Neuron (in vitro differentiated cells): ENCODE measurements at regions not wholly inside any gene's neighbourhood (a gene's known extent, or its start where the extent isn't known, plus 50 kb on each side); places are given as distances from the start of the nearest gene placed in this dataset.

Experiments
- H2AFZ ChIP-seq: one replicate; pipeline ENCODE4 v1.6.1; 2013; ENCODE audit warnings: low read depth, mild to moderate bottlenecking, inconsistent platforms, low read length, moderate library complexity
- H3K27me3 ChIP-seq: one replicate; pipeline ENCODE4 v1.6.1; 2013; ENCODE audit warnings: low read length; ENCODE audit not compliant: insufficient read depth
- H3K36me3 ChIP-seq: one replicate; pipeline ENCODE4 v1.6.1; 2013; ENCODE audit warnings: low read length; ENCODE audit not compliant: insufficient read depth
- H3K4me1 ChIP-seq: one replicate; pipeline ENCODE4 v1.6.1; 2013; ENCODE audit warnings: low read length; ENCODE audit not compliant: insufficient read depth
- H3K4me3 ChIP-seq: 2 replicates; pipeline ENCODE4 v1.5.1; 2013; ENCODE audit warnings: mild to moderate bottlenecking, low read length, moderate library complexity
- H3K9me3 ChIP-seq: one replicate; pipeline ENCODE4 v1.6.1; 2013; ENCODE audit warnings: low read length

DNA sequence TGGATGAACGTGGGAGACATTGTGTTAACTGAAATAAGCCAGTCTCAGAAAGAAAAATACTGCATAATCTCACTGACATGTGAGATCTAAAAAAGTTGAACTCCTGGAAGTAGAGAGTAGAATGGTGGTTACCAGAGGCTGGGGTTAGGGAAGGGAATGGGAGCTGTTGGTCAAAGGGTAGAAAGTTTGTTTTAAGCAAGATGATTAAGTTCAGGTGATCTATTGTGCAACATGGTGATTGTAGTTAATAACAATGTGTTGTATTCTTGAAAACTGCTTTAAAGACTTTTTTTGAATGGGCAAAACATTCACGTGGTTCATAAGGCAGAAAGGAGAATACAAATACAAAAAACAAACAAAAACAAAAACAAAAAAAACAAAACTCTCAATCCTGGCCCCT is 460.4 kb upstream of the TBX3 start:
- H3K9me3 ChIP-seq, result no peaks in the 10 kb centered on the region
- no peak overlapping the region for H3K4me3 ChIP-seq
- H3K36me3 ChIP-seq, result no peaks in the 10 kb centered on the region
- no peaks in the 10 kb centered on the region for H3K27me3 ChIP-seq
- H3K4me1 ChIP-seq, result no peaks in the 10 kb centered on the region
- no peak overlapping the region for H2AFZ ChIP-seq

DNA sequence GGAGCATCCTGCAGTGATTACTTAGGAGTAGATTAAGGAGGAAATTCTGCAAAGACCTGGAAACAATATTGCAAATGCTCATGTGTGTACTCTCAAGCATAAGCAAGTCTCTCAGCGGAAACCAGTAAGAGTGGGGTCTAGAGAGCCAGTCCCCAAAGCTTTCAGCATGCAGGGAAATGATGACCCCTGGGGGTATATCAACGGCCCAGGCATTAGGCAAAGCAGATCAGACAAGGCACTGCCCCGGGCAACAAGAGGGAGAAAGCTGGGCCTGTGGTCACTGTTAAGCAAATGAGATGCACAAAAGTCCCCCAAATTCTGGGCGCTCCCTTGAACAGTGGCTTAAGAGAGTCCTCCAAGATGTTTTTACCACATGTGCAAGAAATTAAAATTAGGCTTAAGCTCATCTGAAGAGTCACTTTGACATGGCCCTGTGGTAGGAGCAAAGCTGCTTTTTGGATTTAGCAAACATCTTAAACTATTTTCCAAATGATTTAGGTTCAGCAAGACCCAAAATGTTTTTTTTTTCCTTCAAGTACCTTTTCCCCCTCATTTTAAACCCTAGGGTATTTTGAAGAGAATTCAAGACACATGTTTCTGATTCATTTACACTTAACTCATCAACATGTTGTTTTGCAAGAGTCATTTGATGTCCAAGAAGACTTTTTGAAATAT is 457.1 kb upstream of the TBX3 start:
- Histone ChIP-seq H3K4me3 (no peak overlapping the region), H3K27me3 (no peaks in the 10 kb centered on the region), H3K9me3 (no peaks in the 10 kb centered on the region), H3K4me1 (no peaks in the 10 kb centered on the region), H2AFZ (no peak overlapping the region), H3K36me3 (no peaks in the 10 kb centered on the region)

DNA sequence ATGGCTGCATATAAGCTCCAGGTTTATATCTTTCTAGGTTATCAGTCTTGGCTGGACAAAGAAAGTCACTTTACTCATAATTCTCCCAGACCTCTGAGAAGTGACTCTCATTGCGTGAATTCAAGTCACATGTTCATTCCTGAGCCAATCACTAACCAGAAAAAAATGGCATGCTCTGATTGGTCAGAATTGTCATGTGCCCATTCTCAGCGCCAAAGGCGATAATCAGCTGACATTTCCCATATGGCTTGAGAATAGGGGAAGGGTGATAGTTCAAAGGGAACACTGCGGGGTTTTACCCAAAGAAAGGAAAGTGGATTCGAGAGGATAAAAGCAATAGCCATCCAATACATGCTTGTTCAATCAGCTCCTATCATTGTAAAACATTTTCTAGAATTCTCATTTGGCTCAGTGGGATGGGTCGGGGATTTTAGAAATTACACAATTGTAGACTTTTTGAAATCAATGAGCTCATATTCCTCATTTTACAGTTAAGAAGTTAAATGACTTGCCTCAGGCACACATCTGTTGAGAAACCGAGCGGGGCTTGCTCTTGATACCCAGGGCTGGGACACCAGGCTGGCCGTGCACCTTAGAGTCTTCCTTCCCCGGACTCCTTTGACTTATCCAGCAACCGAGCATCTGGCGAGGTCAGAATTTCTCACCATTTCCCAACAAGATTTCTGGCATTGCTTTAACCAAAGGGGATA is 454.0 kb upstream of the TBX3 start:
- H3K4me1 ChIP-seq, result no peaks in the 10 kb centered on the region
- no peaks in the 10 kb centered on the region for H3K36me3 ChIP-seq
- no peaks in the 10 kb centered on the region for H3K27me3 ChIP-seq
- no peak overlapping the region for H2AFZ ChIP-seq
- no peaks in the 10 kb centered on the region for H3K9me3 ChIP-seq
- H3K4me3 ChIP-seq, result no peak overlapping the region

DNA sequence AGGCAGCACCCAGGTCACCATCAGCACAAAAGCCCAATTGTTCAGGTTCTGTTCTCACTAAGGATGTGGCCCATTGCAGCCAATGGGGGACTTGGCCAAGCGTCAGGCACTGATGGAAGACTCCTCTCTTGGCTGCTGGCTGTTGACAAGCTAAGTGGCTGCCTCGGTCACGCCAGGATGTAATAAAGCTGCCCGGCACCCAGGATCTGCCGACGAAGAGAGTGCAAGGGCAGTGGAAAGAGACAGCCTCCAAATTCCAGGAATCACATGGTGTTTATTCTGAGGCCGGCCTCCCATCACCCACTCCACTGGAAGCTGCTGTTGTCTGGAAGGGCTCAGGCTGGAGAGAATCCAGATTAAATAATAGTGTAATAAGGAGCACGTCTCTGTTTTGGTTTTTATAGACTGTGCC is 451.8 kb upstream of the TBX3 start:
- H3K4me1 ChIP-seq, result no peaks in the 10 kb centered on the region
- H3K9me3 ChIP-seq, result no peaks in the 10 kb centered on the region
- no peak overlapping the region for H2AFZ ChIP-seq
- H3K4me3 ChIP-seq, result no peak overlapping the region
- no peaks in the 10 kb centered on the region for H3K27me3 ChIP-seq
- H3K36me3 ChIP-seq, result no peaks in the 10 kb centered on the region

DNA sequence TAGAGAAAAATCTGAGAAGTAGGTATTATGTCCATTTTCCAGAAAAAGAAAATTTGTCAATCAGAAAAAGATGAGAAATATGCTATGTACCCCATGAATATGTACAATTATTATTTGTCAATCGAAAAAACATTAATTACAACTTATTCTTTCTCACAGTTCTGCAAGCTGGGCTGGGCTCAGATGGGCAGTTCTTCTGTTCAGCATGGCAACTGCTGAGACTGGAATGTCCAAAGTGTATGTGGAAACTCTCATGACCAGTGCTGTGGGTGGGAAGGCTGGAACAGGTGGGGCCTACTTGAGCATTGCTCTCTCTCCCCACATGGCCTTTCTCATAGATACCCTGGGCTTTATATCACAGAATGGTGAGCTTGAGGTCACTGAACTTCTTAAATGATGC is 450.3 kb upstream of the TBX3 start:
- no peak overlapping the region for H2AFZ ChIP-seq
- H3K36me3 ChIP-seq, result no peaks in the 10 kb centered on the region
- no peaks in the 10 kb centered on the region for H3K27me3 ChIP-seq
- H3K4me1 ChIP-seq, result no peaks in the 10 kb centered on the region
- no peak overlapping the region for H3K4me3 ChIP-seq
- H3K9me3 ChIP-seq, result no peaks in the 10 kb centered on the region

DNA sequence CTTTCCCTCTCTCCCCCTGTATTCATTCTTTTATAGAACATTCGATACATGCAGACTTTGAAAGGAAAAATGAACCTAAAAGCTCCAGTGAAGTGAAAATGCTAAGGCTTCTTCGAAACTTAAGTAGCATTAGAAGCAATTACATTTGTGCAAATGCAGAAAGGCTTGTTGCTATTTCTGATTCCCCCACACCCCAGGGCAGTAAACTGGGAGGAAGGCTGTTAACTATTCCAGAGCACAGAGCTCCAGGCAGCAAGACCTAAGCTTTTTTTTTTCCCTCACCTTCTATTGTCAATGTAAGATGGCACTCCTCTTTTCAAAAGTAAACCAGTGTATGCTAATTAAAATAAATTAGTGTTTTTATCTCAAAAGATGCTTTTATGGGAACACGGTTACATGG is 448.9 kb upstream of the TBX3 start:
- Histone ChIP-seq H3K27me3 (no peaks in the 10 kb centered on the region), H2AFZ (no peak overlapping the region), H3K36me3 (no peaks in the 10 kb centered on the region), H3K4me1 (no peaks in the 10 kb centered on the region), H3K4me3 (no peak overlapping the region), H3K9me3 (no peaks in the 10 kb centered on the region)

DNA sequence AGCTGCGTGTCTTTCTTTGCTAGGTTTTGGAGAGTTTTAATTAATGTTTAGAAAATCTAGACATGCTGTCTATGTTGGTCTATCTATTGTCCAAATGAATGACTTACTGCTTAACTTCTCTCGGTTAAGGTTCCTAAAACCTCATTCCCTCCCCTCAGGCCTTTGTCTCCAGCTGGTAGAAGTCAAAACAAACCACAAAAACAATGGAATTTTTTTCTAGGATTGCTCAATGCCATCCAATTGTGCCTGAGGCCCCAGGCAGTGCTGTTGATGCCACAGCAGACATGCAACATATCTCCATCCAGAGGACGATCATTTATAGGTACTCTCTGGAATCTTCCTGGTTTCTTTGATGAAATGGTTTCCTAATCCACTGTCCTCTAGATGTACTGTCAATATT is 448.2 kb upstream of the TBX3 start:
- Histone ChIP-seq H3K27me3 (no peaks in the 10 kb centered on the region), H3K4me3 (no peak overlapping the region), H3K9me3 (no peaks in the 10 kb centered on the region), H2AFZ (no peak overlapping the region), H3K36me3 (no peaks in the 10 kb centered on the region), H3K4me1 (no peaks in the 10 kb centered on the region)

DNA sequence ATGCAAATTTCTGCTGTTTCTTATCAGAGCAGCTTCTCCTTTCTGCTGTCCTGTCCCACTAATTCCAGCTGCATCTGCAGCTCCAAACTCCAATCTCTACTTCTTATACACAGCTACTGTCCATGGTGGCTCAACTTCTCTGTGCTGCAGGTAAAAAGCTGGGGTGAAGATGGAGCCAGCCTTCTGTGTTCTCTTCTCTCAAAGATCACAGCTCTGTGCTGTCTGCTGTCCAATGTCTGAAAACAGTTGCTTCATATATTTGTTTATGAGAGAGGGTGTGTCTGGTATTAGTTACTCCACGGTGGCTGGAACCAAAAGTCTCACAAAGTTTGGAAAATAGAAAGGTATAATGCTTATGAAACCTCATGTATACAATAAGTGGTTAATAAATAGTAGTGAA is 445.8 kb upstream of the TBX3 start:
- Histone ChIP-seq H2AFZ (no peak overlapping the region), H3K9me3 (no peaks in the 10 kb centered on the region), H3K4me1 (no peaks in the 10 kb centered on the region), H3K27me3 (no peaks in the 10 kb centered on the region), H3K4me3 (no peak overlapping the region), H3K36me3 (no peaks in the 10 kb centered on the region)

DNA sequence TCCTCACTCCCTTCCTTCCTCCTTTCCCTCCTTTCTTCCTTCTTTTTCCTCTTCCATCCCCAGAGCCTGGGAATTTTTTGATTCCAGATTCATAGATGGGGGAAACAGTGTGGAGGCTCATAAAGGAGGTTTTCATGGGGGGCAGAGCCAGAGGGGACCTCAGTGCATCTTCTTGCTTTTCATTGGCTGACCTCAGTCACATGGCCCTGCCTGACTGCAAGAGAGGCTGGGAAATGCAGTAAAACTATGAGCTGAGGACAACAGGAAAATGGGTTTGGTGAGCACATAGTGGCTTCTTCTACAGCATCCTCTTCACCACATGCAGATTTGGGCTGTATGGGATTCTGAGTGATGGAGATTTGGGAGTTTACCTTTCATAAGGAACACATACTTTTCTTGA is 437.1 kb upstream of the TBX3 start:
- Histone ChIP-seq H3K4me3 (no peak overlapping the region), H3K4me1 (no peaks in the 10 kb centered on the region), H2AFZ (no peak overlapping the region), H3K9me3 (no peaks in the 10 kb centered on the region), H3K36me3 (no peaks in the 10 kb centered on the region), H3K27me3 (no peaks in the 10 kb centered on the region)

DNA sequence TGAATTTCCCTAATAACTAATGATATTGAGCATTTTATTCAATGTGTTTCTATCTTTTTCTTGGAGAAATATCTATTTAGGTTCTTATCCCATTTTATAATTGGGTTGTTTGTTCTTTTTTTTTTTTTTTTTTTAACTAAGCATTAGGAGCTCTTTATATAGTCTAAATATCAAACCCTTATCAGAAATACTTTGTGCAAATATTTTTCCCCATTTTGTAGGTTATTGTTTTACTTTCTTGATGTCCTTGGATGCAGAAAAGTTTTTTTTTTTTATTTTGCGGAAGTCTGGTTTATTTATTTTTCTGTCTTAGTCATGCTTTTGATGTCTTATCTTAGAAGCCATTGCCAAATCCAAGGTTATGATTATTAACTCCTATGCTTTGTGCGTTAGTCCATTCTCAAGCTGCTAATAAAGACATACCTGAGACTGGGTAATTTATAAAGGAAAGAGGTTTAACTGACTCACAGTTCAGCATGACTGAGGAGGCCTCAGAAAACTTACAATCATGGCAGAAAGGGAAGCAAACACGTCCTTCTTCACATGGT is 434.3 kb upstream of the TBX3 start:
- Histone ChIP-seq H3K9me3 (no peaks in the 10 kb centered on the region), H3K27me3 (no peaks in the 10 kb centered on the region), H3K36me3 (no peaks in the 10 kb centered on the region), H2AFZ (no peak overlapping the region), H3K4me3 (no peak overlapping the region), H3K4me1 (no peaks in the 10 kb centered on the region)

DNA sequence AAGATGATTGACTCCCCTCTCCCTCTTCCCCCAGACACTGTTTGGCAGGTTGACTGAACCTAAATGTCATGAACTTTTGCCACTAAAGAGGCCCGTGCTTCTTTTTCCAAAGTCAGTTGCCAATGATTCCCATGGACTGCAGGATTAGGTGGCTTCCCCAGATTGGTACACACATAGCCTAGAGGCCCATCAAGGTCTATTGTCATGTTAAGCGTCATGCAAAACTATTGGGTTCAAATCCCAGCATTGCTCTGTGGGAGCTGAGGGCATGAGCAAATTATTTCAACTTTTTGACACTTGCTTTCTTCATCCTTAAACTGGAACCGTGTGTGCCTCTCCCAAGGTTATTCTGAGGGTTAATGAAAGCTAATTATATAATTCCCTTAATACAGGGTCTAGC is 430.2 kb upstream of the TBX3 start:
- H3K36me3 ChIP-seq, result no peaks in the 10 kb centered on the region
- H3K9me3 ChIP-seq, result no peaks in the 10 kb centered on the region
- H2AFZ ChIP-seq, result no peak overlapping the region
- no peak overlapping the region for H3K4me3 ChIP-seq
- H3K4me1 ChIP-seq, result no peaks in the 10 kb centered on the region
- H3K27me3 ChIP-seq, result no peaks in the 10 kb centered on the region

DNA sequence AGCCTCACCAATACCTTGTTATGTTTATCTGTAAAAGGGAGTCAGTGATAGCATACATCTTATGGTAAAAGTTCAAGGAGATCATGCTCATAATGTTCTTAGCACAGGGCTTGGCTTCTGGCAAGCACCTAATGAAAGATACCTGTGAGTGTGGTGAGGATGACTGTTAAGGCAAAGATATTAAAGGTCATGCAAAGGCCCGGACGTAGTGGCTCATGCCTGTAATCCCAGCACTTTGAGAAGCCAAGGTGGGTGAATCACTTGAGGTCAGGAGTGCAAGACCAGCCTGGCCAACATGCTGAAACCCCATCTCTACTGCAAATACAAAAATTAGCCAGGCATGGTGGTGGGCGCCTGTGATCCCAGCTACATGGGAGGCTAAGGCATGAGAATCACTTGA is 425.9 kb upstream of the TBX3 start:
- Histone ChIP-seq H3K4me3 (no peak overlapping the region), H3K36me3 (no peaks in the 10 kb centered on the region), H2AFZ (no peak overlapping the region), H3K9me3 (no peaks in the 10 kb centered on the region), H3K4me1 (no peaks in the 10 kb centered on the region), H3K27me3 (no peaks in the 10 kb centered on the region)

DNA sequence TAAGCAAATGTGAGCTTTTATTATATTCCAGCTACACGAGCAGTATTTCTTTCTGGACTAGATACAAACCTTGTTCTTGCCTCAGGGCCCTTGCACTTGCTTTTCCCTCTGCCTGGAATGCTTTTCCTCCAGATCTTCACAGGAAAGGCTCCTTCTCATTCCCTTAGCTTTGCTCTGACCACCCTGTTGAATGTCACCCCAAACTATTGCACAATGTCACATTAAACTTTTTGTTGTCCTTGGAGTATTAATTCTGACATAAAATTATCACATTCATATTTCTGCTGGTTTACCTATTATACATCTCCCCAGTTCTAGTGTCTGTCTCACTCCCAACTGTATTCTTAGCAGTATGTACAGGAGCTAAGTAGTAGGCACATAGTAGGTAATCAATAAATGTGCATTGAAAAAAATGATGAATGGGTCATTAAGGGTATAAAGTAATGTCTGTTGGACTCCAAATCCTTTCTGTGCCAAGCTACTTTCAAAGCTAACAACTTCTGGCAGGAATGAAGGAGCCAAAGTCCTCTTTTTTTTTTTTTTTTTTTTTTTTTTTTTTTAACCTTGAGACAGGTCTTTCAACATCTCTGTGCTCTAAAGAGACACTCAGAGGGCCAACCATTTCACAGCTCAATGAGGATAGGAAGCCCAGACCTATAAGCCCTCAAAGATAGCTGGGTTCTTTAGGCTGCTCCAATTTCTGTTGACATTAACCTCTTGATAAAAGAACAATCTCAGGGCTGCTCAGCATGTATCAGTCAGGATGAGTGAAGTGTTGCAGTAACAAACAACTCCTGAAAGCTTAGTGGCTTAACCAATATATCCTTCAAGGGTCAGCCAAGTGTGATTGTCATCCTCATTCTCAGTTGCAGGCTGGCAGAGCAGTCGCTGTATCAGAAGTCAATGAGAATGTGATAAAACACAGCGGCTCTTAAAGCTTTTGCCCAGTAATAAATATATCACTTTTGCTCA is 424.4 kb upstream of the TBX3 start:
- Histone ChIP-seq H2AFZ (no peak overlapping the region), H3K27me3 (no peaks in the 10 kb centered on the region), H3K4me3 (no peak overlapping the region), H3K36me3 (no peaks in the 10 kb centered on the region), H3K4me1 (no peaks in the 10 kb centered on the region), H3K9me3 (no peaks in the 10 kb centered on the region)
